GM13977 (cell line): ENCODE measurements at regions not wholly inside any gene's neighbourhood (a gene's known extent, or its start where the extent isn't known, plus 50 kb on each side); places are given as distances from the start of the nearest gene placed in this dataset.

Source experiments
- DNase-seq: peaks from one replicate; pipeline ENCODE4 v3.0.0; 2012; ENCODE audit warnings: low spot score
- CTCF ChIP-seq: IDR thresholded peaks from 2 replicates; pipeline ENCODE4 v1.5.1; 2012; ENCODE audit warnings: mild to moderate bottlenecking, control low read depth; ENCODE audit not compliant: insufficient read depth; ENCODE audit errors: extremely low read depth, missing control alignments
- in situ Hi-C: fragments of 300-500 bp; cut with MboI; formaldehyde crosslinking; loops from one replicate; pipeline ENCODE4 v1.12.0; 2022; ENCODE audit warnings: low sequenced_read_pairs, low pct_unique_long_range_greater_than_20kb, mixed read lengths, inconsistent platforms; ENCODE audit not compliant: unreplicated experiment

- DNase-seq = no peak
- no peak for TF ChIP-seq CTCF
- in situ Hi-C loops = no loop called here
Observed at GRCh38 chr2:196248467-196249094, 77.2 kb upstream of the STK17B start.

- DNase-seq = no peak
- no peak for TF ChIP-seq CTCF
- in situ Hi-C loops = no loop called here
Observed at GRCh38 chr2:196249171-196249570, 77.8 kb upstream of the STK17B start.

- in situ Hi-C loops = loop anchor here (25.0 kb wide), 1 partner anchor 88 kb away; the partner anchor contains the start of gene STK17B
- no peak for TF ChIP-seq CTCF
- DNase-seq = no peak
Observed at GRCh38 chr2:196249860-196250259, 78.5 kb upstream of the STK17B start.

GRCh38 chr2:196251132-196251531, 79.8 kb upstream of the STK17B start:
- in situ Hi-C loops = loop anchor here (25.0 kb wide), 1 partner anchor 89 kb away; the partner anchor contains the start of gene STK17B
- DNase-seq = no peak
- no peak for TF ChIP-seq CTCF

GRCh38 chr2:196252408-196253115, 81.2 kb upstream of the STK17B start:
- DNase-seq = no peak
- in situ Hi-C loops = loop anchor here (25.0 kb wide), 1 partner anchor 90 kb away; the partner anchor contains the start of gene STK17B
- no peak for TF ChIP-seq CTCF

- TF ChIP-seq CTCF = no peak
- in situ Hi-C loops = loop anchor here (25.0 kb wide), 1 partner anchor 91 kb away; the partner anchor contains the start of gene STK17B
Observed at GRCh38 chr2:196253116-196253480, 81.7 kb upstream of the STK17B start.

More at GRCh38 chr2:196253116-196253480, 81.7 kb upstream of the STK17B start:
- no peak for DNase-seq
